ENCODE measurements at regions not wholly inside any gene's neighbourhood (a gene's known extent, or its start where the extent isn't known, plus 50 kb on each side); places are given as distances from the start of the nearest gene placed in this dataset.

DNA sequence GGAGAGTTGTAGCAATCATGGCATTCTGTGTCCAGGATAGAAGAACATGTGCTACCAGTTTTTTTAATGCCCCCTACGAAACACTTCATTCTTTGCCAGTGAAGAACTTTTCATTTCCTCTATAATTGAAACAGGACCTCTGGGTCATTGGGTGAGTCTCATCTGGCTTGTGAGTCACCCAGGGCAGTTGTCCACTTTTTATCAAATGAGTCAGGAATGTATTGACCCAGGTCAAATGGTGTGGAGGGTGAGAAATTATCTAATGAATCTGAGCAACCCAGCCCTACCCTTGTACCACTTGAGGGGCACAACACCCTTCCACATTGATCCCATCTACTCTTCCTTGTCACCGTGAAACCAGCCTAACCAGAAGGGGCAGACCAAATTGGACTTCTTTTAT is 417.3 kb upstream of the PROX1 start:
- no peak for FAIRE-seq
- Histone ChIP-seq H3K9me3 (ENCODE audit: control insufficient read depth in 2 of 2, insufficient read depth in 1 of 2, low read depth in 1 of 2, low read length in 1 of 2) (no peaks in the 10 kb centered on the region), H3K4me1 (ENCODE audit: control insufficient read depth in 3 of 3, insufficient read depth in 2 of 3, low read depth in 1 of 3, low read length in 2 of 3) (peaks cover 2 to 26% (median 12%) of the 10 kb centered on the region in 3 donors), H3K27me3 (ENCODE audit: control insufficient read depth in 3 of 3, insufficient read depth in 3 of 3, low read length in 3 of 3) (no peaks in the 10 kb centered on the region), H3K27ac (ENCODE audit: low read depth in 1 of 3, low read length in 2 of 3) (peak overlapping the region in 1 of 3 donors; percentile 41), H3K4me3 (ENCODE audit: low read depth in 1 of 3, low read length in 3 of 3) (no peak overlapping the region), H3K36me3 (ENCODE audit: control insufficient read depth in 3 of 3, insufficient read depth in 2 of 3, low read depth in 1 of 3, low read length in 3 of 3) (no peaks in the 10 kb centered on the region)
- DNase-seq, result peak in 1 of 2 donors; percentile 70
- WGBS, 3 donors, result 18 to 55% (median 39%) methylated on average over 2 of the region's 2 CpGs

- no peaks in the 10 kb centered on the region for H3K9me3 ChIP-seq (ENCODE audit: control insufficient read depth in 2 of 2, insufficient read depth in 1 of 2, low read depth in 1 of 2, low read length in 1 of 2)
- DNase-seq, result no peak
- H3K4me1 ChIP-seq (ENCODE audit: control insufficient read depth in 3 of 3, insufficient read depth in 2 of 3, low read depth in 1 of 3, low read length in 2 of 3), result peaks cover 2 to 26% (median 12%) of the 10 kb centered on the region in 3 donors
- H3K27me3 ChIP-seq (ENCODE audit: control insufficient read depth in 3 of 3, insufficient read depth in 3 of 3, low read length in 3 of 3), result no peaks in the 10 kb centered on the region
- WGBS, 3 donors, result 89 to 93% (median 91%) methylated on average over 3 of the region's 3 CpGs
- no peak overlapping the region for H3K4me3 ChIP-seq (ENCODE audit: low read depth in 1 of 3, low read length in 3 of 3)
- H3K27ac ChIP-seq (ENCODE audit: low read depth in 1 of 3, low read length in 2 of 3), result no peak overlapping the region
- H3K36me3 ChIP-seq (ENCODE audit: control insufficient read depth in 3 of 3, insufficient read depth in 2 of 3, low read depth in 1 of 3, low read length in 3 of 3), result no peaks in the 10 kb centered on the region
- FAIRE-seq, result no peak
Measured at GRCh38 chr1:213571419-213571818, 416.4 kb upstream of the PROX1 start.

DNA sequence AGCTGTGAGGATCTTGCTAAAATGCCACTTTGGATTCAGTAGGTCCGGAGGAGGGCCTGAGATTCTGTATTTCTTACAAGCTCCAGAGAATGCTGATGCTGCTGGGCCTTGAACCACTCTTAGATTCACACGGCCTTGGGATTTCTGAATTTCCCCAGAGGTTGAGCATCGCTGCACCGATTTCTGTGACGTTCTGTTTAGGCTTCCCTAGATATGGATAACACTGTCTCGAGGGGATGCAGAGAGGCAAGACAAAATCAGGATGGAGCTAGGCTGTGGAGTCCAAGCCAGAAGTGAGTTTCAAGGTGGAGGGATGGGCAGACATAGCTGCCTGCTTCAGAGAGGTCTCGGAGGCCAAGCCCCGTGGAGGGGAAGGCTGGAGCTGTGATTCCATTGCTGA is 415.9 kb upstream of the PROX1 start:
- Histone ChIP-seq H3K27me3 (ENCODE audit: control insufficient read depth in 3 of 3, insufficient read depth in 3 of 3, low read length in 3 of 3) (no peaks in the 10 kb centered on the region), H3K9me3 (ENCODE audit: control insufficient read depth in 2 of 2, insufficient read depth in 1 of 2, low read depth in 1 of 2, low read length in 1 of 2) (no peaks in the 10 kb centered on the region), H3K4me1 (ENCODE audit: control insufficient read depth in 3 of 3, insufficient read depth in 2 of 3, low read depth in 1 of 3, low read length in 2 of 3) (peaks cover 2 to 26% (median 12%) of the 10 kb centered on the region in 3 donors), H3K4me3 (ENCODE audit: low read depth in 1 of 3, low read length in 3 of 3) (no peak overlapping the region), H3K27ac (ENCODE audit: low read depth in 1 of 3, low read length in 2 of 3) (peak overlapping the region in 1 of 3 donors; percentile 15), H3K36me3 (ENCODE audit: control insufficient read depth in 3 of 3, insufficient read depth in 2 of 3, low read depth in 1 of 3, low read length in 3 of 3) (no peaks in the 10 kb centered on the region)
- FAIRE-seq (no peak), DNase-seq (no peak)
- WGBS, 3 donors, result 91% methylated on average over 8 of the region's 8 CpGs

DNA sequence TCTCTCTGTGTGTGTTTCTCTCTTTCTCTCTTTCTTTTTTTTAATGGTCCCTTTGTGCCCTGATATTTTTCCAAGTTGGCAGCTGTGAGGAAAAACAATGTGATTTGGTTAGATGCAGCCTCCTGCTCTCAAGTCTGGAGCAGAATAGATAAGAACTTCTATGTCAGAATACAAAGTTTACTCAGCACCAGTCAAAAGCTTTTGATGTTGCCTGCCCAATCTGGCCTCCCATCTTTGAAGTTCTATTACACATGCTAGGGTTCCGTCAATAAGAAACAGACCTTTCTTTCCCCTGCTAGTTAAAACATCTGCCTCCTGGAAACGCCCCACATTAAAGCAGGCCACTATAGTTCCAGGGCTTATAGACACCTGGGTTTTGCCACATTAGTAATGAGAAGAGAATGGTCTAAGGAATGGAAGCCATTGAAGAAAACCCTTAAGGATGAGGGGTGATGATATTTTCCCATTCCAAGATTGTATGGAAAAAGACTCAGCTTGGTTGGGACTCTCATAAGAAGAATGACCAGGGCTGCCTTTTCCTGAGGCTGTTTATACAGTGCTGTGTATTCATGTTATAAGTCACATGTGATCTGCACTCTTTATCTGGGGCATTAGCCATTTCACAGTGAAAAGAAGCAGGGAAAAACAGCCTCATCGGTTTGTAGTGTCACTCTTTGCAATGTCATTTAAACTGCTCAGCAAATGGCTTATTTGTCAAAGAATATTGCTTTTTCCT is 414.7 kb upstream of the PROX1 start:
- no peaks in the 10 kb centered on the region for H3K36me3 ChIP-seq (ENCODE audit: control insufficient read depth in 3 of 3, insufficient read depth in 2 of 3, low read depth in 1 of 3, low read length in 3 of 3)
- peaks cover 0 to 7% of the 10 kb centered on the region in 2 donors for H3K9me3 ChIP-seq (ENCODE audit: control insufficient read depth in 2 of 2, insufficient read depth in 1 of 2, low read depth in 1 of 2, low read length in 1 of 2)
- 6 to 30% (median 13%) methylated on average over 3 of the region's 3 CpGs for WGBS, 3 donors
- DNase-seq (peak; percentile 62), FAIRE-seq (no peak)
- no peaks in the 10 kb centered on the region for H3K27me3 ChIP-seq (ENCODE audit: control insufficient read depth in 3 of 3, insufficient read depth in 3 of 3, low read length in 3 of 3)
- H3K27ac ChIP-seq (ENCODE audit: low read depth in 1 of 3, low read length in 2 of 3), result peak overlapping the region in 1 of 3 donors; percentile 36
- peaks cover 2 to 26% (median 13%) of the 10 kb centered on the region in 3 donors for H3K4me1 ChIP-seq (ENCODE audit: control insufficient read depth in 3 of 3, insufficient read depth in 2 of 3, low read depth in 1 of 3, low read length in 2 of 3)
- no peak overlapping the region for H3K4me3 ChIP-seq (ENCODE audit: low read depth in 1 of 3, low read length in 3 of 3)

GRCh38 chr1:213573648-213574009 is 414.1 kb upstream of the PROX1 start:
- DNase-seq (no peak), FAIRE-seq (no peak)
- WGBS, 3 donors, result 13 to 53% (median 29%) methylated on average over 2 of the region's 2 CpGs
- Histone ChIP-seq H3K4me1 (ENCODE audit: control insufficient read depth in 3 of 3, insufficient read depth in 2 of 3, low read depth in 1 of 3, low read length in 2 of 3) (peaks cover 2 to 23% (median 13%) of the 10 kb centered on the region in 3 donors), H3K27me3 (ENCODE audit: control insufficient read depth in 3 of 3, insufficient read depth in 3 of 3, low read length in 3 of 3) (no peaks in the 10 kb centered on the region), H3K9me3 (ENCODE audit: control insufficient read depth in 2 of 2, insufficient read depth in 1 of 2, low read depth in 1 of 2, low read length in 1 of 2) (peaks cover 0 to 11% of the 10 kb centered on the region in 2 donors), H3K36me3 (ENCODE audit: control insufficient read depth in 3 of 3, insufficient read depth in 2 of 3, low read depth in 1 of 3, low read length in 3 of 3) (no peaks in the 10 kb centered on the region), H3K4me3 (ENCODE audit: low read depth in 1 of 3, low read length in 3 of 3) (no peak overlapping the region), H3K27ac (ENCODE audit: low read depth in 1 of 3, low read length in 2 of 3) (peak overlapping the region in 1 of 3 donors; percentile 36)

DNA sequence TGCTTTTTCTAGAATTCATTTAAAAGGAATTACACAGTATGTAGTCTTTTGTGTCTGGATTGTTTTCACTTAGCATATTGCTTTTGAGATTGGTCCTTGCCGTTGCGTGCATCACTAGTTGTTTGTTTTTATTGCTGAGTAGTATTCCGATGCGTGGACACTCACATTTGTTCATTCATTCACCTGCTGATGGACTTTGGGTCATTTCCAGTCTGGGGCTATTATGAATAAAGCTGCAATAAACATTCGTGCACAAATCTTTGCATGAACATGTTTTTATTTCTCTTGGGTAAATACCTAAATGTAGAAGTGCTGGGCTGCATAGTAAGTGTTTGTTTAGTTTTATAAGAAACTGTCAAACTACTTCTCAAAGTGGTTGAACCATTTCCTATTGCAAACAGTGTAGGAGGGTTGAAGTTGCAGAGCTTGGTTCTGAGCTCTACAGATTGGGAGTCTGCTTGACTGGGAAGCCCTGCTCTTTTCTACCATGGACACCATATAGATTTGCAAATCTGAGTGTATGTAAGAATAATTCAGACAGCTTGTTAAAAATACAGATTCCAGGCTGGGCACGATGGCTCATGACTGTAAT is 404.7 kb upstream of the PROX1 start:
- DNase-seq (peak in 1 of 2 donors; percentile 28), FAIRE-seq (no peak)
- no peak overlapping the region for H3K27ac ChIP-seq (ENCODE audit: low read depth in 1 of 3, low read length in 2 of 3)
- H3K27me3 ChIP-seq (ENCODE audit: control insufficient read depth in 3 of 3, insufficient read depth in 3 of 3, low read length in 3 of 3), result no peaks in the 10 kb centered on the region
- no peak overlapping the region for H3K4me3 ChIP-seq (ENCODE audit: low read depth in 1 of 3, low read length in 3 of 3)
- H3K36me3 ChIP-seq (ENCODE audit: control insufficient read depth in 3 of 3, insufficient read depth in 2 of 3, low read depth in 1 of 3, low read length in 3 of 3), result no peaks in the 10 kb centered on the region
- 55 to 71% (median 70%) methylated on average over 6 of the region's 6 CpGs for WGBS, 3 donors
- H3K9me3 ChIP-seq (ENCODE audit: control insufficient read depth in 2 of 2, insufficient read depth in 1 of 2, low read depth in 1 of 2, low read length in 1 of 2), result peaks cover 0 to 11% of the 10 kb centered on the region in 2 donors
- H3K4me1 ChIP-seq (ENCODE audit: control insufficient read depth in 3 of 3, insufficient read depth in 2 of 3, low read depth in 1 of 3, low read length in 2 of 3), result peaks cover 2 to 21% (median 9%) of the 10 kb centered on the region in 3 donors

DNA sequence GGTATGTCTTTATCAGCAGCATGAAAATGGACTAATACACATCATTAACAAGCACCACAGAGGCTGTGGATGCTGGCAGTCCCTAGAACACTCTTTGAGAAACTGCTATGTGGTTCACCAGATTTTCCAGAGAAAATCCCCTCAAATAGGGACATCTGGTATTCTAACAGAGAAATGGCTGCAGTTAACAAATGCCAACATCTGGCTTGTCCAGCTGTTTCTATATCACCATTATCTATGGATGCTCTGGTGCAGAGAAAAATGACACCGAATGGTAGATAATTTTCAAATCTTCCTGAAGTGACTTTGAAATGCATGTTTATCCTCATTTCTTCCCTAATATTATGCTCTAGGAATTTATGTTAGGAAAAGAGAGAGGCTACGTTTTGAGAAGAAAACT is 403.5 kb upstream of the PROX1 start:
- H3K27ac ChIP-seq (ENCODE audit: low read depth in 1 of 3, low read length in 2 of 3), result no peak overlapping the region
- H3K4me3 ChIP-seq (ENCODE audit: low read depth in 1 of 3, low read length in 3 of 3), result no peak overlapping the region
- no peaks in the 10 kb centered on the region for H3K36me3 ChIP-seq (ENCODE audit: control insufficient read depth in 3 of 3, insufficient read depth in 2 of 3, low read depth in 1 of 3, low read length in 3 of 3)
- DNase-seq, result no peak
- no peaks in the 10 kb centered on the region for H3K27me3 ChIP-seq (ENCODE audit: control insufficient read depth in 3 of 3, insufficient read depth in 3 of 3, low read length in 3 of 3)
- H3K4me1 ChIP-seq (ENCODE audit: control insufficient read depth in 3 of 3, insufficient read depth in 2 of 3, low read depth in 1 of 3, low read length in 2 of 3), result peaks cover 2 to 21% (median 9%) of the 10 kb centered on the region in 3 donors
- FAIRE-seq, result no peak
- peaks cover 0 to 3% of the 10 kb centered on the region in 2 donors for H3K9me3 ChIP-seq (ENCODE audit: control insufficient read depth in 2 of 2, insufficient read depth in 1 of 2, low read depth in 1 of 2, low read length in 1 of 2)
- WGBS, 3 donors, result 62 to 84% (median 68%) methylated on average over 2 of the region's 2 CpGs

DNA sequence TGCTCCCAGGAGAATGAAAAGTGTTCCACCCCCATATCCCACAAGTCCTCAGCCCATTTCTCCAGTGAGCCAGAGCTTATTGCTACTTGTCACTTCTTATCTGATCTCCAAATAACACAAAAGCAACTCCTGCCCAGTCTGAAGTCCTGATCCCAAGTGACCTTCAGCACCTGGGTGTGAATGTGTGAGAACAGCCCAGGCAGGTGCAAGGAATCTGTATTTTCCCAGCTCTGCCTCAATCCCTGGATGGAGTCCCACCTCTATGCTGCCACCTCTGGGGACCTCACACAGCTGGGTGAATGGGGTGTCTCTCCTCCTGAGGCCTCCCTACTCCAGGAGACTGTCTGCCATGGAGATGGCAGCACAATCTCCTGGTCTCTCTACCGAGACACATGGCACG is 402.4 kb upstream of the PROX1 start:
- Histone ChIP-seq H3K27me3 (ENCODE audit: control insufficient read depth in 3 of 3, insufficient read depth in 3 of 3, low read length in 3 of 3) (no peaks in the 10 kb centered on the region), H3K9me3 (ENCODE audit: control insufficient read depth in 2 of 2, insufficient read depth in 1 of 2, low read depth in 1 of 2, low read length in 1 of 2) (peaks cover 0 to 3% of the 10 kb centered on the region in 2 donors), H3K36me3 (ENCODE audit: control insufficient read depth in 3 of 3, insufficient read depth in 2 of 3, low read depth in 1 of 3, low read length in 3 of 3) (no peaks in the 10 kb centered on the region), H3K27ac (ENCODE audit: low read depth in 1 of 3, low read length in 2 of 3) (no peak overlapping the region), H3K4me1 (ENCODE audit: control insufficient read depth in 3 of 3, insufficient read depth in 2 of 3, low read depth in 1 of 3, low read length in 2 of 3) (peaks cover 2 to 21% (median 9%) of the 10 kb centered on the region in 3 donors), H3K4me3 (ENCODE audit: low read depth in 1 of 3, low read length in 3 of 3) (no peak overlapping the region)
- WGBS, 3 donors, result 28 to 55% (median 32%) methylated on average over 2 of the region's 2 CpGs
- FAIRE-seq, result no peak
- peak; percentile 51 to 94 for DNase-seq

Measured in small intestine (tissue), 7 donors.